GM18502 (cell line): ENCODE measurements at regions not wholly inside any gene's neighbourhood (a gene's known extent, or its start where the extent isn't known, plus 50 kb on each side); places are given as distances from the start of the nearest gene placed in this dataset.

Source experiments
- ATAC-seq: cut with Tn5 transposase; IDR thresholded peaks from one replicate; pipeline ENCODE4 v1.9.1; 2021; ENCODE audit warnings: mild to moderate bottlenecking; ENCODE audit not compliant: unreplicated experiment, poor library complexity

DNA sequence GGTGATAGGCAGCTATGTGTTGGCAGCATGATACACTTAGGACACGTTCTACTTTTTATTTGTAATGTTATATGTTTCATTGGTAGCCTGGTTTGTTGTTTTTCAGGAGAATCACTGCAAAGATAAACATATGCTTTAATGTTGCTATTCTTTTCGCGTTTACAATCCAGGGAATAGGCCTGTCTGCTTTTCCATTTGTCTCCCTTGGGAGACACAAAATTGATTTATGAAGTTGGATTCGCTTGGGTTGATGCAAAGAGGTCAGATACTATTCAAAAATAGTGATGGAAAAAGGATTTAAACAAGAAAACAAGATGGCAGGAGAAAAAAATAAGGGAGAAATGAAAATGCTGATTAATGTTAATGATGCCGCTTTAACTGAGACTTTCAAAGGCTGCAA is 179.5 kb upstream of the SOX4 start:
- no peak for ATAC-seq

GRCh38 chr6:21420146-21420878 is 173.2 kb upstream of the SOX4 start:
- ATAC-seq, result no peak

DNA sequence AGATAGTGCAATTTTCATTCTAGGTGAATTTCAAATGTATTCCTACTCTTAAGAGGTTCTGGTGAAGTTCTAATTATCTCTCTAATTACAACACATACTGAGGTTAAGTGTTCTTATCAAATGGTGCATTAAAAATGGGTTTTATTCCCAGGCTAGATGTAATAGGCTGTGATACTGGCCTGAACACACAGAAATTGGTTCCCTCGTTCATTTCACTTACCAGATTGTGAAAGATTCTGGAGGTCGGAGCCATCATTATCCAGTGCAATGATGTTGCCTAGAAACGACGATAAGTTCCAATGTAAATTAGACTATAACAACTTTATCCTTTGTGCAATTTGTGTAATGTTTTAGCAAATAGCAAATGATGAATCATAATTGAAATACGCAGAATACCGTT is 172.6 kb upstream of the SOX4 start:
- ATAC-seq, result no peak

- no peak for ATAC-seq
Measured at GRCh38 chr6:21423106-21423854, 170.3 kb upstream of the SOX4 start.

- no peak for ATAC-seq
Measured at GRCh38 chr6:21426841-21427490, 166.6 kb upstream of the SOX4 start.

DNA sequence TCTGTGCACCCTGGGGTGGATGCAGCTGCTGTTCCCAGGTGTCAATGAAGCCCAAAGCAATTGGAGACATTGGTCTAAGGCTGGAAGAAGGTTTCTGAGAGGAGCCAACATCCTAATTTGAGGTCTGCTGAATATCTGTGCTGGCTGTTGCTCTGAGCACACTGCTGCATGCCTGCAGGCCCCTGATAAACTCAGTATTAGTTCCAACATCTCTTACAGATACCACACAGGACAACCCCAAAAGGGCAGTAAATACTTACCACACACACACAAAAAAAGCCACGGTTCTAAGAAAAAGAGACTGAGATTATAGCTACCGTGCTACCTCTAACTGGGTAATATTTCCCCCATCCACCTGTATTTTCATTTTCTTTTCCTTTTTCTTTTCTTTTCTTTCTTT is 164.3 kb upstream of the SOX4 start:
- no peak for ATAC-seq

GRCh38 chr6:21431526-21431925 is 162.0 kb upstream of the SOX4 start:
- no peak for ATAC-seq

DNA sequence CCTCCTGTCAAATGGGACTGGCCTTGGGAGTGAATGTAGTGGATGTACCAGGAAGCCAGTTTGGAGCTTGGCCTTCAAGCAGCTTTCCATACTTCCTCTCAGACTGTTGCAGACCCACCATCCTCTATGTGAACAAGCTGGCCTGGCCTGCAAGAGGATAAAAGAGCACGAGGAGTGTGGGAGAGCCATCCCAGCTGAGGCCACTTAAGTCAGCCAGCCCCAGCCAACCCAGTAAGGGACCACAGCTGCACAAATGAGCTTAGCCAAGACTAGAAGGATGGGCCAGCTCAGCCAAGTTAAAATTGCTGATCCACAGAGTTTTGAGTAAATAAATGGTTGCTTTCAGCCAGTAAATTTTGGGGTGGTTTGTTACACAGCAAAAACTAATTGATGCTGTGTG is 156.9 kb upstream of the SOX4 start:
- ATAC-seq, result no peak

DNA sequence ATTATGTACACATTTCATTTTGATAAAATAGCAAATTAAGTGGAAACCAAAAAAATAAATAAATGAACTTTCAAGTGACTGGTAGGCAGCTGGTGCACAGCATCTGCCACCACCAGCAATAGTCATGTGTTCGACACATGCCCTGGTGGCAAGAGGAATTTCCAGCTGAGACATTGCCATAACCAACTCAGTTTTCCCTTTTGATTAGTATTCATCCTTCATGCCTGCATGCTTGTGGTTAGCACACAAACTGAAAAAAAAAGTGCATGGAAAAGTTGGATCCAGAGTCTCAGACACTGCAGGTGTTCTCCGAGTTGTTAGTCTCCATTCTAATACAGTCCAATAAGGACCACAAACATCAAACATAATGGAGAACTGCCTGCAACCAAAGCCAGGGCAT is 156.0 kb upstream of the SOX4 start:
- no peak for ATAC-seq

GRCh38 chr6:21438237-21438985 is 155.1 kb upstream of the SOX4 start:
- ATAC-seq, result peak; percentile 98

- peak; percentile 67 for ATAC-seq
Measured at GRCh38 chr6:21438986-21439352, 154.6 kb upstream of the SOX4 start.

DNA sequence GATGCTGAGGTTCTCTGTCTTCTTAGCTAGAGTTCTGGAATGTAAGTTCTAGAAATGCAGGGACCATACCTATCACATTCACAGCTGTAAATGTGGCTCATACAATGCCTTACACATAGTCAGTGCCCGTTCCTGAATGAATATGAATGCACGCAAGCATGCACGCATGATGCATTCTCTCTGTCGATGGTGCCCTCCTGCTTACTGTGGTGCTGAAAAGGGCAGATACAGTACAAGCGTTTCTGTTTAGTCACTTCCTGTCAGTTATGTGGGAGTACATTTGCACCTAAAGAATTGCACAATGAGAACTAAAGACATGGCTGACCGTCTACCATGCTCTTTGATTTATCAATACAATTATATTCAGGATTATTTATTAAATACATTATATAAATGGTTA is 152.2 kb upstream of the SOX4 start:
- ATAC-seq, result no peak

GRCh38 chr6:21442874-21443273 is 150.7 kb upstream of the SOX4 start:
- no peak for ATAC-seq

DNA sequence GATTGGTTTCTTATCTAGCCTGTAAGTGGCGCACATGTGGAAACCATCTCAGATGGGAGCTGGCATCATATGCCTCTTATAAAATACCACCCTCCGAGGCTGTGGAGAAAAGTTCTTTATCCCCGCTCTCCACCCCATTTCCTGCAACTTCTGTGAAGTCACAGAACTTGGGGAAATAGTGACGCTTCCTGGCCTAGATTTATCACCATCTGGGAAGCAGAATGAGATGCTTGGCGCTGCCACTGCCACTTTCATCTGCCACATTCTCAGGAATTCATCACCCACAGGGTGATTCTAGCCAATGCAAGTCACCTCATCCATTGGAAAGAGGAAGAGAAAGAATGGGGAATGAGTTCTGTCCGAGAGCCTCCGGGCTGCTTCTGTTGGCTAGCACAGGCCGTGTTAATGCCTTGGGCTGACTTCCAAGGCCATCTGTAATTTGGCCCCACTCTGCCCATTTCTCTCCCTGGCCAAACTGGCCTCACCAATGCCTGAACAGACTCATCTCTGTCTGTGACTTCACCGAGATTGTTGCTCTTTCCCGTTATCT is 148.8 kb upstream of the SOX4 start:
- ATAC-seq, result no peak

DNA sequence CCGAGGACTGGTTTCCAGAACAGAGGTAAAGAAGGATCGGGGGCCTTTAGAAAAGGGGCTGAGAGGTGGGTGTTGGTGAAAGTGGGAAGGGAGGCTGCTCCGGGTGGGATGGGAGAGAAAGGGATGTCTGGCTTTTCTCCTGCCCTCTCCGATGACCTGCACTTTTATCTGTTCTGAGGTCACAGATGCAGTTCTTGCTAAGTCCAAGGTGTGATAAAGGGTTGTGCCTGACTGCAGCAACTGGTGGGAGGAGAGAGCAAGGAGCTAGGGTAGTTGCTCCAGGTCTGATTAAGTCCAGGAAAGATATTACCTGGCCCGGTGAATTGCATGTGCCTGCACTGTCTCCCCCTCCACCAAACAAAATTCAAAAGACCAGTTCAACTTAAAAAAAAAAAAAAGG is 145.6 kb upstream of the SOX4 start:
- no peak for ATAC-seq

DNA sequence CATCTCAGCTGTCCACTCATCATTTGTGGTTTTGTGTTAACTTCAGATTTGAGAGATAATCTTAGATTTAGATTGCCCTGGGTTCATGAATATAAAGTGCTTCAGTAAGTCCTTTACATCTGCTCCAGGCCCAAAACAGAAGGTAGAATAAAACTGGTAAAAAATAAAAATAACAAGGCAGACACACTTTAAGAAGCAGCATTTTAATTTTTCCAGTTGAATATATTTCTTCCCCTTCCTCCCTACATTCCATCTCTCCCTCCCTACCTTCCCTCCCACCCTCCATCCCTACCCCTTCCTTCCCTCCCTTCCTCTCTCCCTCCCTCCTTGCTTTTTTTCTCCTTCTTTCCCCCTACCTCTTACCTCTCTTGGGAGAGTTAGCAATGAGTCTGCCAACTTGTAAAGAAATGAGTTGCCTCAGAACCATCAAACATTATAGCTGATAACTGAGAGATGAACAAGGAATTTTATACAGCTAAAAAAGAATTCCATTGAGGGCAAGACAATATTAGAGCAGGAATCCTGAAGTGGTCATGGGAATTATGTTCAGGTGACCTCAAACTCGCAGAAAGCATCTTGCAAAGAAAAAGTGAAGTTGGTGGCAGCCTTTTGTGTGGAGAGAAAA is 145.0 kb upstream of the SOX4 start:
- no peak for ATAC-seq

DNA sequence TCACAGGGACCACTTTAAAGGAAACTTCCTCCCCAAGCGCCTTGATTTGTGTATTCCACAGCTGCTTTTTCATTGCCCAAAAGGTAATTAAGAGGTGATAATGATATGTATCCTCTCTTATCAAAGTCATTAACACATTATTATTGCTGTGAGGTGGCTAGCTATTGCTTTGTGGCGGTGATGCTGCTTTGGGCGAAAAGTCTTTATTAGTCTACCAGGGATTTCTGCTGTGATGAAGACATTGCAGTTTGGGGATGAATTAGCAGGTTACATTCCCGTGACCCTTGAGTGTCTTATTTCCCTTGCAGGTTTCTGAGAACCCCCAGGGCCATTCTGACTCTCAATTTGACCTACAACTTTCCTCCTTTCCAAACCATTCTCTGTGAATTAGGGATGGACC is 143.4 kb upstream of the SOX4 start:
- no peak for ATAC-seq

DNA sequence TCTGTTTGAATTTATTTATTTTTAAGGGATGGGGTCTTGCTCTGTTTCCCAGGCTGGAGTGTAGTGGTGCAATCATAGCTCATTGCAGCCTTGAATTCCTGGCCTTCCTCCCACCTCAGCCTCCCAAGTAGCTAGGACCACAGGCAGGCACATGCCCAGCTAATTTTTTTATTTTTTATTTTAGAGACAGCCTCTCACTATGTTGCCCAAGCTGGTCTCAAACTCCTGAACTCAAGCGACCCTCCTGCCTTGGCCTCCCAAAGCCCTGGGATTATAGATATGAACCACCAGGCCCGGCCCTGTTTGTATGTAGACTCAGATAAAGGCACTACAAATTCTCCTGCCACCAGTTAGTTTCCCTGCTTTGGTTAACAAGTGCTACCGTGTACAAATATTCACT is 142.9 kb upstream of the SOX4 start:
- ATAC-seq, result no peak

DNA sequence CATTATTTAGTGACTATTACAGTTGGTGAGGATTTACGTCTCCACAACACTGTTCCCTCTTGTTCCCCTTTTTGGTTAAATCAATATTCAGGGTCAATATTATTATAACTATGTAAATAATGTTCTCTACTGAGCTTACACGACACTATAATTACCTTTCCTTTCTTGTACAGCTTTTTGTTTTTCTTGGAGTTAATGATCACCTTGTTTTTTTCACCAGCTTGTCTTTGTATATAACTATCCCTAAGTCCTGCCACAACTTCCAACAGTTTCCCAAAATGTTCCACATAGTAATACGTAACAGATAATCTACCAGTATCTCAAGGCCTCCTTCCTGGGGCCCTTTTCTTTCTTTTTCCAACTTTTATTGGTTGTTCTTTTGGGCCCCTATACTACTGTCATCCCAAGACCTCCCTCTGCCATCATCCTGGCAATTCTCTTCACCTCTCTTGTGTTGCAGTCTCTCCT is 142.0 kb upstream of the SOX4 start:
- ATAC-seq, result no peak

DNA sequence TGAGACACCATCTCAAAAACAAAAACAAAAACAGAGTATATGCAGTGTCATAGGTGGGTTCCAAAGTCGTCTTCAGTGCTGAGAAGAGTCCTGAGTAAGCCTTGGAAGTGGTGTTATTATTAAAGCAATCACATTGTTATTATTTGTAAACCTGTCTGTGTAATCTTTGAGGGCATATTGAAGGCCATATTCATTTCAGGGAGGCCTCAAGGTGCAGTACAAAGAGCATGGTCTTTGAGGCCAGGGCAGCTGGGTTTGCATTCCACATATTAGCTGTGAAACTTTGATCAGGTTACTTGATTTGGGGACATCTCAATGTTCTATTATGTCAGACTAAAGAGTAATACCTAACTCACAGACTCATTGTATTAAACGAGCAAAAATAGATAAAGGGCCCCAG is 139.3 kb upstream of the SOX4 start:
- ATAC-seq, result no peak
